ENCODE measurements at regions not wholly inside any gene's neighbourhood (a gene's known extent, or its start where the extent isn't known, plus 50 kb on each side); places are given as distances from the start of the nearest gene placed in this dataset.

- TF ChIP-seq EGR1 (IDR thresholded peaks at IDR 0.05; ENCODE audit: borderline replicate concordance, low read depth, low read length) = no peak
- TF ChIP-seq, protein P1, sequence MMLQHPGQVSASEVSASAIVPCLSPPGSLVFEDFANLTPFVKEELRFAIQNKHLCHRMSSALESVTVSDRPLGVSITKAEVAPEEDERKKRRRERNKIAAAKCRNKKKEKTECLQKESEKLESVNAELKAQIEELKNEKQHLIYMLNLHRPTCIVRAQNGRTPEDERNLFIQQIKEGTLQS (IDR thresholded peaks at IDR 0.05; ENCODE audit: insufficient read depth, low read depth, low read length) = no peak
- TF ChIP-seq SUZ12 (IDR thresholded peaks at IDR 0.05; ENCODE audit: low read length) = no peak
These were observed 834.4 kb downstream of the KCNJ2 start (continued) for GRCh38 chr17:71003736-71004135.
